Posterior cingulate gyrus (tissue), 11 donors: ENCODE measurements at regions not wholly inside any gene's neighbourhood (a gene's known extent, or its start where the extent isn't known, plus 50 kb on each side); places are given as distances from the start of the nearest gene placed in this dataset.

Experiments used
- DNase-seq, 10 donors: peaks; one replicate each; pipeline versions ENCODE4 v3.0.0 to v3.0.0-alpha.2; 2020 to 2021; ENCODE audit warnings: mixed read lengths in 3 of 10
- intact Hi-C: fragments of 100-400 bp; cut with DNase I; formaldehyde crosslinking; loops from one replicate; pipeline ENCODE4 v1.15.1; 2023

- no peak for DNase-seq
- intact Hi-C loops: no loop called here
Measured at GRCh38 chr2:7567646-7568045, 650.4 kb downstream of the RNF144A start.

GRCh38 chr2:7570247-7570646 is 653.0 kb downstream of the RNF144A start:
- intact Hi-C loops: no loop called here
- DNase-seq: no peak

- intact Hi-C loops: no loop called here
- no peak for DNase-seq
Measured at GRCh38 chr2:7571701-7572100, 654.5 kb downstream of the RNF144A start.

GRCh38 chr2:7572450-7572849 is 655.2 kb downstream of the RNF144A start:
- intact Hi-C loops: no loop called here
- DNase-seq: peak in 7 of 10 donors; percentile 10 to 86 (median 10)

- intact Hi-C loops: no loop called here
- peak in 1 of 10 donors; percentile 17 for DNase-seq
Measured at GRCh38 chr2:7573166-7573825, 656.1 kb downstream of the RNF144A start.

GRCh38 chr2:7574385-7574784 is 657.2 kb downstream of the RNF144A start:
- intact Hi-C loops: no loop called here
- DNase-seq: no peak

GRCh38 chr2:7577769-7578168 is 660.6 kb downstream of the RNF144A start:
- intact Hi-C loops: no loop called here
- no peak for DNase-seq

- DNase-seq: no peak
- intact Hi-C loops: no loop called here
Measured at GRCh38 chr2:7584017-7584416, 666.8 kb downstream of the RNF144A start.

GRCh38 chr2:7586898-7587297 is 669.7 kb downstream of the RNF144A start:
- DNase-seq: no peak

GRCh38 chr2:7588295-7588694 is 671.1 kb downstream of the RNF144A start:
- intact Hi-C loops: no loop called here
- DNase-seq: no peak

More at GRCh38 chr2:7586898-7587297, 669.7 kb downstream of the RNF144A start:
- intact Hi-C loops: no loop called here

GRCh38 chr2:7592618-7593140 is 675.5 kb downstream of the RNF144A start:
- intact Hi-C loops: no loop called here
- no peak for DNase-seq

- intact Hi-C loops: no loop called here
- DNase-seq: no peak
Measured at GRCh38 chr2:7593360-7593759, 676.1 kb downstream of the RNF144A start.

GRCh38 chr2:7594211-7594610 is 677.0 kb downstream of the RNF144A start:
- intact Hi-C loops: no loop called here
- DNase-seq: no peak

- intact Hi-C loops: no loop called here
- no peak for DNase-seq
Measured at GRCh38 chr2:7595206-7595605, 678.0 kb downstream of the RNF144A start.

GRCh38 chr2:7598402-7598801 is 681.2 kb downstream of the RNF144A start:
- intact Hi-C loops: no loop called here
- no peak for DNase-seq

GRCh38 chr2:7599462-7600258 is 682.4 kb downstream of the RNF144A start:
- intact Hi-C loops: no loop called here
- peak in 2 of 10 donors; percentile 62 to 76 for DNase-seq

GRCh38 chr2:7601990-7602389 is 684.8 kb downstream of the RNF144A start:
- intact Hi-C loops: no loop called here
- DNase-seq: no peak

GRCh38 chr2:7604456-7604855 is 687.2 kb downstream of the RNF144A start:
- no peak for DNase-seq
- intact Hi-C loops: no loop called here

- no peak for DNase-seq
Measured at GRCh38 chr2:7607441-7608173, 690.4 kb downstream of the RNF144A start.

GRCh38 chr2:7609556-7609955 is 692.3 kb downstream of the RNF144A start:
- intact Hi-C loops: no loop called here
- no peak for DNase-seq

More at GRCh38 chr2:7607441-7608173, 690.4 kb downstream of the RNF144A start:
- intact Hi-C loops: no loop called here

- intact Hi-C loops: no loop called here
- DNase-seq: peak in 2 of 10 donors; percentile 29 to 86
Measured at GRCh38 chr2:7609974-7610373, 692.8 kb downstream of the RNF144A start.
